Ureter (tissue), 1 donor: ENCODE measurements at regions not wholly inside any gene's neighbourhood (a gene's known extent, or its start where the extent isn't known, plus 50 kb on each side); places are given as distances from the start of the nearest gene placed in this dataset.
"Not testable (repeated sequence)": the region's sequence is repeated elsewhere in the genome, so short reads cannot be mapped to it uniquely, and the experiment has no call there.

Experiments
- DNase-seq: peaks from one replicate; pipeline ENCODE4 v3.0.0-alpha.2; 2020; ENCODE audit warnings: low spot score
- donor health status: DM: yes; HTN: yes; CAD: no.

DNA sequence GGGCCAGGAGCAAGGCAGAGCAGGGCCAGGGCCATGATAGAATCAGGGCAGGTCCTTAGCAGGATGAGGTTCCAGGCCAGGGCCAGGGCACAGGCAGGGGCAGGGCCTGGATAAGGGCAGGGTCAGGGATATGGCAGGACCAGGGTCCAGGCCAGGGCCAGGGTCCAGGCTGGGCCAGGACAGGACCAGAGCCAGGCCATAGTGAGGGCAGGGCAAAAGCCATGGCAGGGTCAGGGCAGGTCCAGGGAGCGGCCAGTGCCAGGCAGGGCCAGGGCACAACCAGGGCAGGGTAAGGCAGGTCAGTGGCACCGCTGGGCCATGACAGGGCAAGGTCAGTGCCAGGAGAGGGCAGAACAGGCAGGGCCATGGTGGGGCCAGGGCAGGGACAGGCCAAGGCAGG is 152.2 kb downstream of the LIPI start:
- no peak for DNase-seq

DNA sequence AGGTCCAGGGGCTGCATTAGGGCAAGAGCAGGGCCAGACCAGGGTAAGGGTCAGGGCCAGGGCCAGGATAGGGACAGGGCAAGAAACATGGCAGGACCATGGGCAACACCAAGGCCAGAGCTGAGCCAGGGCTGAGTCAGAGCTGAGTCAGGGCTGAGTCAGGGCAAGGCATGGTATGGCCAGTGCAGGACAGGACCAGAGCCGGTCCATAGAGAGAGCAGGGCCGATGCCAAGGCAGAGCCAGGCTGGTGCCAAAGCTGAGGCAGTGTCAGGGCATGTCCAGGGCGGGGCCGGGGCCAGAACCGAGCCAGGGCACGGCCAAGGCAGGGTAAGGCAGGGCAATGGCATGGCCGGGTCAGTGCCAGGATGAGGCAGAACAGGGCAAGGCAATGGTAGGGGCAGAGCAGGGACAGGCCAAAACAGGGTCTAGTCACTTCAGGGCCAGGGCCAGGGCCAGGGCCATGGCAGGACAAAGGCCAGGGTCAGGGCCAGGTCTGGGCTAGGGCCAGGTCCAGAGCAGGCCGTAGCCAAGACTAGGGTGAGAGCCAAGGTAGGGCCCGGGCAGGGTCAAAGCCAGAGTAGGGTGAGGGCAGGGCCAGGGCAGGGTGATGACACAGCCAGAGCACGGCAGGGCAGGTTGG is 152.8 kb downstream of the LIPI start:
- not testable (repeated sequence) for DNase-seq

DNA sequence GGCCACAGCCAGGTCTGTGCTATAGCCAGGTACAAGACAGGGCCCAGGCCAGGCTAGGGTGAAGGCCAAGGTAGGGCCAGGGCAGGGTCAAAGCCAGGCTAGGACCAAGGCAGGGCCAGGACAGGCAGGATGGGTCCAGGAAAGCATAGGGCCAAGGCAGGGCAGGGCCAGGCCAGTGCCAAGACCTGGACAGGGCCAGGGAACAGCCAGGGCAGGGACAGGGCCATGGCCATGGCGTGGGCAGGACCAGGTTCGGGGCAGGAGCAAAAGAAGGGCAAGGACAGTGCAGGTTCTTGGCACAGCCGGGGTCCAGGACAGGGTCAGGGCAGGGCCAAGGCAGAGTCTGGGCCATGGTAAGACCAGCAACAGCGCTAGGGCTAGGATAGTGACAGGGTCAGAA is 153.4 kb downstream of the LIPI start:
- no peak for DNase-seq

DNA sequence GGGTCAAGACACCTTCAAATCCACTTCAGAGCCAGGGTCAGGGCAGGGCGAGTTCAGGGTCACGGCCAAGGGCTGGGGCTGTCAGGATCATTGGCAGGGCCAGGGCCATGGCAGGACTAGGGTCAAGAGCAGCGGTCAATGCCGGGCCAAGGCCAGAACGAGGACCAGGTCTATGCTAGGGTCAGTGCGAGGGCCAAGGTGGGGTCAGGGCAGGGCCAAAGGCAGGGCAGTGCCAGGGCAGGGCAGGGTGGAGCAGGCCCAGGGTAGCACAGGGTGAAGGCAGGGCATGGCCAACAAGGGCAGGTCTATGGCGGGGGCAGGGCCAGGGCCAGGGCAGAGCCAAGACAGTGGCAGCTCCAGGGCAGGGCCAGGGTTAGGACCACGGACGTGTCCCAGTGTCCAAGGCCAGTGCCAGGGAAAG is 154.0 kb downstream of the LIPI start:
- DNase-seq: no peak

DNA sequence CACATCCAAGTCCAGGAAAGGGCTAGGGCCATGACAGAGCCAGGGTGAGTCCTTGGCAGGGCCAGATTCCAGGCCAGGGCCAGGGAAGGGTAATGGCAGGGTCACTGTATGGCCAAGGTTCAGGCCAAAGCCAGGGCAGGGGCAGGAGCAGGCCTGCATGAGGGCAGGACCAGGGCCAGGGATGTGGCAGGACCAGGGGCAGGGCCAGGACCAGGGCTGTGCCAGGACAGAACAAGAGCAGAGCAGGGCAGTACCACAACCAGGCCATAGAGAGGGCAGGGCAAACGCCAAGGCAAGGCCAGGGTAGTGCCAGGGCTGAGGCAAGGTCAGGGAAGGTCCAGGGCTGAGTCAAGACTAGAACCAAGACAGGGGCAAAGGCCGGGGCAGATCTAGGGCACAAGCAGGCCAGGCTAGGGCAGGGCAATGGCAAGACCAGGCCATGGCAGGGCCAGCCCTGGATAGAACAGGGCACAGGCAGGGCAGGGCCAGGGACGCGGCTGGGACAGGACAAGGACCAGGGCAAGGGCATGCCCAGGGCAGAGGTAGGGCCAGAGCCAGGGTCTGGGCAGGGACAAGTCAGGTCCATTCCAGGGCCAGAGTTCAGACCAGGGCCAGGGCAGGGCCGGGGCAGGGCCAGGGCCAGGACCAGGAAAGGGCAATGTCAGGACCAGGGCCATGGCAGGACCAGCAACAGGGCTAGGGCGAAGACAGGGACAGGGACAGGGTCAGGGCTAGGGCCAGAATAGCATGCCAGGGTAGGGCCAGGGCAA is 154.8 kb downstream of the LIPI start:
- not testable (repeated sequence) for DNase-seq

DNA sequence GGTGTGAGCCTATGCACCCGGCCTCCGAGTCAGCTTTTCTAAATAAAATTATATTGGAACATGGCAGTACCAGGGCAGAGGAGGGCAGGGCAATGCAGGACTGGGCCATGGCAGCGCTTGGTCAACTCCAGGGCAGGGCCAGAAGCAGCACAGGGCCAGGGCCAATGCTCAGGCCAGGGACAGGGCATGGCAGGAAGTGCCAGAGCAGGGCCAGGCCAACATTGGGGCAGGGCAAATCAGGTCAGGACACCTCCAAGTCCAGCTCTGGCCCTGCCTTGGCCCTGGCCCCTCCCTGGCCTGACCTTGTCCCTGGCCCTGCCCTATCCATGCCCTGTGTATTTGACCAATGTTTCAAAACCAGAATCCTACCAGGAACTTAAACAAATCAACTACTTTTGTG is 156.1 kb downstream of the LIPI start:
- no peak for DNase-seq

DNA sequence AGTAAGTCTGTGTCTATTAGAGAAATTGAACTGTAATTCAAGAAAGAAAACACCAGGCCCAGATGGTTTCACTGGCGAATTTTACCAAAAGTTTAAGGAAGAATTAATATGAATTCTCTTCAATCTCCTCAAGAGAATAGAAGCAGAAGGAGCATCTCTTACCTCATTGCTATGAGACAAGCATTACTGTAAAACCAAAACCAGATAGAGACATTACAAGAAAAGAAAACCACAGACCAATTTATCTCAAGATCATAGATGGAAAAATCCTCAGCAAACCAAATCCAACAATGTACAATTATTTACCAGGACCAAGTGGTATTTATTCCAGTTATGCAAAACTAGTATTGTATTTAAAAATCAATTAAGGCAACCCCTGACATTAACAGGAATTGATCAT is 160.6 kb downstream of the LIPI start:
- no peak for DNase-seq

DNA sequence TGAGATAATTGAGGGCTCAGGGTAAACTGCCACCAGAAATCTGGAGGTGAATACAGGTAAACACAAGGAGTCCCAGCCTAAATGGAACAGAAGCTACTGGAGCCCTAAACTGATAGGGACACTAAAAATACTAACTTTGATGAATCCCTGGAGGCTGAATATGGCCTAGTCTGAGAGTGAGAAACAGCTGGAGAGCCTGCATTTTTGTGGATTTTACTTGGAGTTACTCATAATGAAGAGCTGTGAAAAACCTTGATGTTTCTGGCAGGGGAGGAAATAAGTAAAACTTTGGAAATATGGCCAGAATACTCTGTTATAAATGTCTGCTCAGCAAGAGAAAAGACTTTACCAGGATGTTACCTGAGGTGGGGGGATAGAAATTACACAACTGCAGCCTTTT is 164.4 kb downstream of the LIPI start:
- DNase-seq: no peak

DNA sequence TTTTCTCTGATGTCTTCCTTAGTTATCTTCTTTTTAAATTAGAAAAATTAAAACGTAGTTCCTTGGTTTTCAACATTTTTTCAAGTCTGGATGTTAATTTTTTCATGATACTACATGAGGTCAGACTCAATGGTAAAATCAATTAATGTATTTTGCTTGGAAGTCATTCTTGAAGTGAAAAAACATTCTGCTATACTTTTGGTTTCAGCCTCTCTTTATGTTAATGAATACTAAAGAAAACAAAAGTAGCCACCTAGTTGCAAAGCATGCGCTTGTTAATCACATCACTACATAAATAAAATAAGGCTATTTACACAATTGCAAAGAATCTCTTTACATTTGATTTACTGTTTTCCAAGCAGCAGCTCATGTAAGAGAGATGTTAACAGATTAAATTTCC is 170.4 kb downstream of the LIPI start:
- DNase-seq: no peak

DNA sequence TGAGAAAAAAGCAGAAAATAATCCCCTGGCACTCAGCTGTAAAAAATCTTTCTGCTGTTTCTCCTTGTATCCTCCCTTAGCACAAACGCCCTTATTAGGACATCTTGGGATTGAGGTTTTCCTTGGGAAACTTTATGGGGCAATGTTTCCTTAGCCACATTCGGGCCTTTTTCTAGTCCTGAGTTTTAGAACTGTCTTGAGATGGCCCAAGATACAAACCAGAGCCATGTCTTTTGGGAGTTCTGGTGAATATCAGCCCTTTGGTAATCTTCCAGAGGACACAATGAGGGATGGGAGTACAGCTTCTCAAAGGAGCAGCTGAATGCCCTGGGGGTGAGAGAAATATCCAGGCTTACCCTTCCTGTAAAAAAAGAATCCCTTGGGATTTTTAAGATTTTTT is 182.1 kb downstream of the LIPI start:
- DNase-seq: not testable (repeated sequence)

DNA sequence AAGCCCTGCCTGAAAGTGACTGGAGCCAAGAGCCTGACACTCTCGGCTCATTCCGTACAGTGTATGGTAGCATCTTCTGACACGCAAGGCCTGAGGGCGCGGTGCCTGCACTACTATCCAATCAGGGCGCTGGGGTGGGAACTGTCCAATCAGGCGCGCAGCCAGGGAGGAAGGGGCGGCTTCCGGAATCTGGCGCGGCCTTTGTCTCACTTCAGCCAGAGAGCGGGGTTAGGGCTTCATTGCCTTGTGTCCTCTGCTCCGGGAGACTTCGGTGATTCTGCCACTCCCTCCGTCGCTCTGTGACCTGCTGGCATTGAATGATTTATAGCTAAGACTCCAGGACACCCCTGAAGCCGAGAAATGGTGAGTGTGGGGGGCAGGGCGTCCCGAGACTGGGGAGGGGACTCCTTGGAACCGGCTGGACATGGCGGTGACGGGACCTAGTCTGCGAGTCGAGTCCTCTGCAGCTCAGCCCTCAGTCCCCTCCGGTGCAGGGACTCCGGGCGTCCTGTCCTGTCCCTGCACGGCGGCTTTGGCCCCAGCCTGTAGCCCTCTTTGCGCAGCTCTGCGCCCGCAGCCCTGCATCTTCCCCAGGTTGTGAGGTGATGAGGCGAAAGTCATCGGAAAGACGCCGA is 183.4 kb downstream of the LIPI start:
- peak; percentile 92 for DNase-seq

DNA sequence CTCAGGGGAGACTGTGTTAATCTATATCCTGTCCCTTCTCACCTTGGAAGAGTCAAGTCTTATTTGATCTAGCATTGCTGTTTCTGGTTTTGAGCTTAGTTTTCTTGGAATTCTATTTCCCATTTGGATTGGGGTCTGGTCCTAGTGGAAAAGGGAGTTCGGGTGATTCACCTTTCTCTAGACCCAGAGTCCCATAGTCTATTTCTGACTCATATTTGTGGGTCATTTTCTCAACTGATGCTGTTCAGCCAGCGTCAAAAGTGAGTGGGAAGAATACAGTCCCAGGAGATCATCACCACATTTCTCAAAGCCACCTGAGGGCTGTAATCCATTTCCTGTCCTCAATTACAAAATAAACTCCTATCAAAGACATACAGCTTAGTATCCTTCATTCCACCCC is 190.6 kb downstream of the LIPI start:
- not testable (repeated sequence) for DNase-seq

DNA sequence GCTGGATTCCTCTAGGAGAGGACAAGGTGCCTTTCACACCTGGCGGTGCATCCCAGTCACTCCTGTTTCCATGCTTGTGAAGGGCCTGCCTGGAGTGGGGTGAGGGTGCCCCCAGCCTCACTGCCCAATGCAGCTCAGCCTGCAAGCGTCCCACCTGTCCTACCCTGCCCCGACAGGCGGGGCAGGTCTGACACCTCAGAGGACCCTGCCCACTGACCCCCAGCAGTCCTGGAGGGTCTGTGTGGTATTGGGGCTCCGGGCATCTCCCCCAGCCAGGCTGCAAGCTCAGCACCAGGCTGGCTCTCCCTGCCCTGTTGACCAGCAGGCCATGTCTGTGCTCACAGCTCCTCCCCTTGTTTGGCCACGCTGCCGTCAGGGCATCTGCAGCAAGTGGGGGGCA is 194.9 kb downstream of the LIPI start:
- DNase-seq: not testable (repeated sequence)

DNA sequence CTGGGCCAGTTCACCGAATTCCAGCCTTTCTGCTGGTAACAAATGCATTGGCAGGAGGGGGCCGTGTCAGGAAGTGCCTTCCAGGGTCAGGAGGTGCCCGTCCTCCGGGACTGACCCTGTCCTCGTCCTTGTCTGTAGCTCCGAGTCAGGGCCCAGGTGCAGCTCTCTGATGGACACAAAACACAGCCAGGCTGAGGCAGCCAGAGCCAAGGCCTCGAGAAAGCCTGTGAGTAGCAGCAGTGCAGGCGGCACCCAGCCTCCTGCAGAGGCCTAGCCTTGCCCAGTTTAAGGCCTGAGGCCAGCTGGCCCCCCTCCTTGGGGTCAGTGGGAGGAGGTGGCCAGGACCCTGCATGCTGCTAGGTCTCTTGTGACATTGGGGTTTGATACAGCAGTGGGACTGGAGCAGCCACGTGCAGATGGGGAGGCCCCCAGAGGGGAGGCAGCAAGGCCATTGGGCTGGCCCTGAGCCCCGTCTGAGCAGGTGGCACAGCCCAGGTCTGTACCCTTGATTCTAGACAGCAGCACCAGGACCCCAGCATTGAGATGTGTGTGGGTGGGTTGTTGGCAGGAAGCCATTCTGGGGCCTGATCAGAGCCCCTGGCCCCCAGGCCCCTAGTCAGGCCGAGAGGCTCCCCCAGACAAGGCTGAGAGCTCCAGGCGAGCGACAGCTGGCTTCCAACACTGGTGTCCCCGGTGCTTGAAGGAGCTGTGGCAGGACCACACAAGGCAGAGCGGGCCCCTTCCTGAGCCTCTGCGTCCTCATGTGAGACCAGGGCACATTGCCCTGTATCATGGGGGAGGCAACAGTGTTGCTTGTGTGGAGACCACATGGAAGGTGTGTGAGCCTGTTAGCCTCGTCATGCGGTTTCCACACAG is 196.9 kb downstream of the LIPI start:
- DNase-seq: not testable (repeated sequence)

DNA sequence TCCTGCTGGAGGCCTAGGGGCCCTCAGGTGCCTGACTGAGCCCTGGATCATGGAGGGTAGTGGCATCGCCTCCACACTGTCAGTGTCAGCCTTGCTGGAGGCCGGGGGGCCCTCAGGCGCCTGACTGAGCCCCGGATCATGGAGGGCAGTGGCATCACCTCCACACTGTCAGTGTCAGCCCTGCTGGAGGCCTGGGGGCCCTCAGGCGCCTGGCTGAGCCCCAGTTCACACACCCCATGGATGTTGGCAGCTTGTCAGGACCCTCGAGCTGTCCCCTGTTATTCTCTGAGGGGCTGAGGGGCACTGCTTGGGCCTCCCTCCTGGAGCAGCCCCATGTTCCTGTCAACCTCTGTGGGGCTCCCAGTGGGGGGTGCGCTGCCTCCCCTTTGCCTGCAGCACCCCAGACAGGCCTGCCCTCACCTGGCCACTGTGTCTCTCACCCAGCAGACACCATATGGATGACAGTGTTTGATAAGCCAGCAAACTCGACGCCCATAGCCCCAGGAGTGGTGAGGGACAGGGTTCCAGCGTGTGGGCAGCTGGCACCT is 197.6 kb downstream of the LIPI start:
- DNase-seq: no peak

DNA sequence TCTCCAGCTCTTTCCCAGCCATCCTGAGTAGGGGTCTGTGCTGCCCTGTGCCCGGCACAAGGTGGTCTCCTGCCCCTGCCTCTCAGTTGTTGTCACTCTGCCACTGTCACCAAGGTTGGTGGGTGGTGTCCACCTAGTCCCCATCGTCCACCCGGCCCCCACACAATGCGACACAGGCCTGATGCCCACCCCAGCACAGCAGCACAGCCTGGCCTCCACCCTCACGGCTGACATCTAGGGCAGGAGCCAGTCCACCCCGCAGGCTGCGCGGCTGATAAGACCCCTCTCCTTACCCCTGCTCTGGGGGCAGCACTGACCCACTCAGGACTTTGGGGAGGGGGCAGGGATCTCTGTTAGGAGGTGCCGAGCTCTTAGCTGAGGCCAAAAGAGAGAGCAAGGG is 198.3 kb downstream of the LIPI start:
- no peak for DNase-seq

DNA sequence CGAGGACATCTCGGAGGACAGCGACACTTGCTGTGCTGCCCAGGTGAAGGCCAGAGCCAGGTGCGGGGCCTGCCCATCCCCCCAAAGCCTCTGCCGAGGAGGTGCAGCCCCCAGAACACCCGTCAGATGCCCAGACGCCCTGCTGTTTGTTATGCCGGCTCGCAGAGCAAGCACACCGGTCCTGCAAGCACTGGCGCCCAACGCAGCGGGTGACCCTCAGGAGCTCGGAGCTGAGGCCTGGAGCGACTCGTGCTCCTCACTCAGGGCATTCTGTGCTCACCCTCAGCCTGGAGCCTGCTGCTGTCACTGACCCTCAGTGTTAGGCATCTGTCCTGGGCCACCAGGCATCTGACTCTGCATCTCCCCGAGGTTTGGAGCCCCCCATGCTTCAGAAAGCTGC is 199.0 kb downstream of the LIPI start:
- not testable (repeated sequence) for DNase-seq

DNA sequence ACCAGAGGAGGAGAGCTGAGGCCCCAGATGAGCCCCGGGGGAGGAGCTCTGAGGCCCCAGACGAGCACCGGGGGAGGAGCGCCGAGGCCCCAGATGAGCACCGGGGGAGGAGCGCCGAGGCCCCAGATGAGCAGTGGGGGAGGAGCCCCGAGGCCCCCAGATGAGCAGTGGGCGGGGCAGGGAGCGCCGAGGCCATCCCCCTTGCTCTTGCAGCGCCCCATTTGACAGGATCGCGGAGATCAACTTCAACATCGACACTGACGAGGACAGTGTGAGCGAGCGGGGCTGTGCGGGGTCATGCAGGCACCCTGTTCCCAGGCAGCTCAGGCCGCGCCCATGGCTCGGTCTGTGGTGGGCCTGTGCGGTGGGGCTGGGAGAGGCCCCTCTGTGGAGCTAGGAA is 199.6 kb downstream of the LIPI start:
- DNase-seq: not testable (repeated sequence)

DNA sequence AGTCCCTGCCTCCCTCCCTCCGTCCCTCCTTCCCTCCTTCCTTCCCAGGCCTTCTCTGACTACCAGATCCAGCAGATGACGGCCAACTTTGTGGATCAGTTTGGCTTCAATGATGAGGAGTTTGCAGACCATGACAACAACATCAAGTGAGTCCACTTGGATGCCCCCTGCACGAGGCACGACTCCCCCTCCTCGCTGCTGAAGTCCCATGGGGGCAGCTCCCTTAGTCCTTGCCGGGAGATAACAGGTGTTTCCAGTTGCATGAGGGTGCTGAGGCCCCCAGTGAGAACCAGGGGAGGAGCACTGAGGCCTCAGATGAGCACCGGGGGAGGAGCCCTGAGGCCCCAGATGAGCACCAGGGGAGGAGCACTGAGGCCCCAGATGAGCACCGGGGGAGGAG is 200.0 kb downstream of the LIPI start:
- DNase-seq: no peak

DNA sequence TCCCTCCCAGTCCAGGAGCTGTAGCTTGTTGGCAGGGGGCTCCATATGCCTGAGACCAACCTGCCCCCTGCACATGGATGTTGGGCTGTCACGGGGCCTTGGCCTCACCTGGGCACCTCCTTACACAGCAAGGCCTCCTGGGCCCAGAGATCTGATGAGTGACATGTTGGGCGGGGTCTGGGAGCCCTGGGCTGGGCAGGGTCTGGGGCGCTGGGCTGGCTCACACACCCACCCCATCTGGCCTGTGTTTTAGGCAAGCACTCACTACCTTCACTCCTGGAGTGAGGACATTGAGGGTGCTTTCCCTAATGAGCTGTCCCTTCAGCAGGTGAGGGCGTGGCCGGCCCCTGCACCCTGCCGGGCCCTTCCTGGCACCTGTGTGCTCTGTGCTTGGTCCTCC is 200.8 kb downstream of the LIPI start:
- DNase-seq: not testable (repeated sequence)

DNA sequence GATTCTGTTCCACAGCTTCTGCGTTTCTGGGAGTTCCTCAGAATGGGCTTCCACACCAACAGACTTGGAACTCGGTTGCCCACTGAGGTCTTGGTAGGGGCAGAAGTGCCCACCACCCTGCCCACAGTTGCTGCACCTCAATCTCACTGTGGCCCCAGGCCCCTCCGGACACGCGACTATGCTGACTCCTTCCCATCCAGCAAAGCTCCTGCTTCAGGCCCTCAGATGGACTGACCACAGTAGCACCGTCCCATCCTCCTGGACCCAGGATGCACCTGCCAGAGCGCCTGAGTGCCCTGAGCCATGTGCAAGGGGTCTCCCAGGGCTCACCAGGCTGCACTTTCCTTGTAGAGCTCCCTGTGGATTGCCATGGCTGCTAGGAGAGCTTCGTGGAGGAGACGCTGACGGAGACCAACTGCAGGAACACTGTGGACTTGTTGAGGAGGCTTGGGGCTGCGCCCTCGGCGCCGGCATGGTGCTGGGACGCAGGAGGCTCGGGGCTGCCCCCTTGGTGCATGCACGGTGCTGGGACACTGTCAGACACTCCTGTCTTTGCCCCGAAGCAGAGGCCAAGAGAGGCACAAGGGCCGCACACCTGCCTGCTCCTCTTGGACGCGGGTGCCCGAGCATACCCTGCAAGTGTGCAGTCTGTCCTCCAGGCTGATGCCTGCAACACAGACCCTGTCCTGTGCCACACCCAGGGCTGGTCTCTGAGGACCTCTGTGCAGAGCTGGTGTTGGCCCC is 201.3 kb downstream of the LIPI start:
- not testable (repeated sequence) for DNase-seq
